K562 (cell line): ENCODE measurements at regions not wholly inside any gene's neighbourhood (a gene's known extent, or its start where the extent isn't known, plus 50 kb on each side); places are given as distances from the start of the nearest gene placed in this dataset.
"Not testable (repeated sequence)": the region's sequence is repeated elsewhere in the genome, so short reads cannot be mapped to it uniquely, and the experiment has no call there.

Source experiments
- ATAC-seq: fragments of 200-7000 bp; cut with Tn5 transposase; 3 replicates; pipeline ENCODE4 v1.9.1; 2020; ENCODE audit warnings: moderate library complexity
- BruUV-seq: library from RNA; stranded (reverse); fragments of 400-500 nt; replicated peaks from 2 replicates; lab custom pipeline; 2021; lab: Mats Ljungman, UMichigan
- CTCF ChIA-PET: fragments of 300-600 bp; formaldehyde crosslinking; extraction: SDS; loops from one replicate; lab custom pipeline; 2021; ENCODE audit warnings: low intra/inter-chr PET ratio; lab: Yijun Ruan, JAX
- POLR2A ChIA-PET: fragments of 300-600, 350-650 bp; sonication (Branson Sonifier 250); formaldehyde crosslinking; extraction: SDS; loops from one replicate; lab custom pipeline; 2021; ENCODE audit warnings: antibody characterized with exemption, inconsistent platforms; lab: Yijun Ruan, JAX
- DNase-seq, 4 experiments: peaks; one replicate each; pipeline versions ENCODE4 v3.0.0 to v3.0.0-alpha.2; 2011 to 2018; ENCODE audit warnings: low spot score in 3 of 4, mixed read lengths in 3 of 4; ENCODE audit errors: extremely low read depth in 1 of 4
- FAIRE-seq: peaks from 2 replicates; lab custom pipeline; 2011; peaks lifted over from hg19 to GRCh38; lab: Jason Lieb, UNC
- H2AFZ ChIP-seq: 2 replicates; pipeline ENCODE4 v1.6.0; 2011; ENCODE audit warnings: low read depth, low read length, control low read depth, inconsistent platforms
- H3K27ac ChIP-seq: fragments of 200-600 bp; 3 replicates; pipeline ENCODE4 v1.8.0; 2011; ENCODE audit warnings: low read depth, mild to moderate bottlenecking, control low read depth, inconsistent platforms, low read length, moderate library complexity, mixed read lengths; ENCODE audit errors: extremely low read depth
- H3K27me3 ChIP-seq, 2 experiments: fragments of 300-600 bp in 1 of 2; 2 replicates in 1 of 2; 3 replicates in 1 of 2; pipeline versions ENCODE4 v1.6.0 to v1.8.0; 2011; ENCODE audit warnings: inconsistent platforms in 2 of 2, low read length in 2 of 2, mild to moderate bottlenecking in 1 of 2, mixed read lengths in 1 of 2, moderate library complexity in 1 of 2; ENCODE audit not compliant: control insufficient read depth in 2 of 2, insufficient read depth in 2 of 2
- H3K36me3 ChIP-seq: fragments of 300-600 bp; 3 replicates; pipeline ENCODE4 v1.8.0; 2011; ENCODE audit warnings: mild to moderate bottlenecking, low read length, inconsistent platforms; ENCODE audit not compliant: control insufficient read depth, insufficient read depth
- H3K4me1 ChIP-seq, 2 experiments: fragments of 200-600 bp in 1 of 2; replicated peaks in 1 of 2; 2 replicates in 1 of 2; 3 replicates in 1 of 2; pipeline versions ENCODE4 v1.5.1 to v1.8.0; 2011; ENCODE audit warnings: inconsistent platforms in 2 of 2, low read length in 2 of 2, mild to moderate bottlenecking in 1 of 2, mixed read lengths in 1 of 2, moderate library complexity in 1 of 2; ENCODE audit not compliant: control insufficient read depth in 2 of 2, insufficient read depth in 2 of 2
- H3K4me2 ChIP-seq: 2 replicates; pipeline ENCODE4 v1.6.1; 2011; ENCODE audit warnings: low read length, control low read depth, inconsistent platforms, mixed read lengths; ENCODE audit not compliant: insufficient read depth
- H3K4me3 ChIP-seq: fragments of 200-600 bp; sonication (generic), shearing (Covaris generic); 2 replicates; pipeline ENCODE4 v1.5.1; 2016; ENCODE audit warnings: control low read depth, inconsistent platforms
- H3K79me2 ChIP-seq: fragments of 200-600 bp; 3 replicates; pipeline ENCODE4 v1.8.0; 2011; ENCODE audit warnings: low read length, inconsistent platforms; ENCODE audit not compliant: control insufficient read depth, insufficient read depth
- H3K9ac ChIP-seq, 2 experiments: 2 replicates each; pipeline versions ENCODE4 v1.6.0 to v1.6.1; 2011; ENCODE audit warnings: low read depth in 2 of 2, low read length in 2 of 2, control low read depth in 1 of 2, inconsistent platforms in 1 of 2, mild to moderate bottlenecking in 1 of 2, mixed read lengths in 1 of 2; ENCODE audit not compliant: insufficient read depth in 1 of 2
- H3K9me1 ChIP-seq: one replicate; pipeline ENCODE4 v1.6.0; 2011; ENCODE audit warnings: inconsistent platforms, mild to moderate bottlenecking, low read length, moderate library complexity; ENCODE audit not compliant: control insufficient read depth, insufficient read depth
- H3K9me3 ChIP-seq: replicated peaks from 2 replicates; pipeline ENCODE4 v1.5.1; 2011; ENCODE audit warnings: low read depth, low read length, inconsistent platforms; ENCODE audit not compliant: control insufficient read depth, insufficient read depth
- H4K20me1 ChIP-seq: replicated peaks from 2 replicates; pipeline ENCODE4 v1.6.1; 2011; ENCODE audit warnings: low read length, inconsistent platforms, mixed read lengths; ENCODE audit not compliant: control insufficient read depth, insufficient read depth
- ETV6 ChIP-seq, 3 experiments: fragments of 150-350 bp in 1 of 3; sonication (generic) in 1 of 3; formaldehyde crosslinking in 1 of 3; IDR thresholded peaks; 2 replicates each; pipeline versions ENCODE4 v1.6.1 to v1.8.0; 2014 to 2022; ENCODE audit warnings: borderline replicate concordance in 2 of 3, low read depth in 2 of 3, antibody characterized with exemption in 1 of 3, low read length in 1 of 3, mild to moderate bottlenecking in 1 of 3, missing genetic modification reagents in 1 of 3
- HNRNPL ChIP-seq: fragments of 200-400 bp; formaldehyde crosslinking; IDR thresholded peaks from 2 replicates; pipeline ENCODE4 v1.6.1; 2017; ENCODE audit warnings: low read depth, mild to moderate bottlenecking, low read length
- MGA ChIP-seq: fragments of 450-650 bp; IDR thresholded peaks from 2 replicates; pipeline ENCODE4 v1.6.1; 2016; ENCODE audit warnings: mild to moderate bottlenecking, moderate library complexity
- NFXL1 ChIP-seq: fragments of 450-650 bp; formaldehyde crosslinking; IDR thresholded peaks from 2 replicates; pipeline ENCODE4 v1.4.0; 2021; ENCODE audit warnings: mild to moderate bottlenecking
- SMAD2 ChIP-seq: fragments of 150-350 bp; IDR thresholded peaks from 2 replicates; pipeline ENCODE4 v1.6.1; 2014; ENCODE audit warnings: low read depth, mild to moderate bottlenecking, low read length
- WGBS: fragments of 100-300 bp; shearing (Covaris generic); methylation state at CpG from one replicate; pipeline ENCODE4 v1.1.6; 2016; ENCODE audit warnings: low coverage, mixed read lengths; ENCODE audit not compliant: insufficient coverage; ENCODE audit errors: missing lambda C conversion rate; 5-methylcytosine and 5-hydroxymethylcytosine counted together
- in situ Hi-C: fragments of 300-500 bp; cut with MboI; formaldehyde crosslinking; loops from 4 replicates; pipeline ENCODE4 v1.15.0; 2018; ENCODE audit warnings: inconsistent platforms, mixed read lengths
- intact Hi-C: fragments of 100-400 bp; cut with micrococcal nuclease; formaldehyde crosslinking; loops from 2 replicates; pipeline ENCODE4 v1.14.2; 2022

DNA sequence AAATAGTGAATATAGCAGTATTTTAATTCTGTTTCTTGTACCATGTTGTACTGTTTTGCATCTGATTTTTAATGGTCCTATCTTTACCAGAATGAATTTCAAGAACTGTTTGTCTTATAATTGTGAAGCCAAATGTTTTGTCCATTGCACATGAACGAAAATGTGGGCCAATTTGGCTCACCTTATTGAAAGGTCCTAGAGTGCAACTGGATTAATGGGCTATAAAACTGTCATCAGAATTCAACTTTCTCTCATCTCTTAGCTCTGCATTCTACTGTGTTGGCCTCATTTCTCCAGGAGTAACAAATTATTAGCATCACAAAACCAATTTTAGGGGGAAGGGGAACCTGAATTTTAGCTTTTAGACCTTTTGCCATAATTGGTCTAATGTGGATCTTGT, 179.4 kb upstream of the NUDT12 start (continued):
- no peak for TF ChIP-seq MGA
- no peak for TF ChIP-seq SMAD2
- no peak for TF ChIP-seq ETV6 (IDR thresholded peaks at IDR 0.05; ENCODE audit: borderline replicate concordance in 1 of 2, low read depth in 2 of 2, low read length in 1 of 2)
- TF ChIP-seq ETV6 (CRISPR knock-in tag; IDR thresholded peaks at IDR 0.05; ENCODE audit: borderline replicate concordance): no peak
- no peak for TF ChIP-seq NFXL1 (CRISPR knock-in tag)
- no peak for TF ChIP-seq HNRNPL
- TF ChIP-seq, all 486 proteins: peak for 0

DNA sequence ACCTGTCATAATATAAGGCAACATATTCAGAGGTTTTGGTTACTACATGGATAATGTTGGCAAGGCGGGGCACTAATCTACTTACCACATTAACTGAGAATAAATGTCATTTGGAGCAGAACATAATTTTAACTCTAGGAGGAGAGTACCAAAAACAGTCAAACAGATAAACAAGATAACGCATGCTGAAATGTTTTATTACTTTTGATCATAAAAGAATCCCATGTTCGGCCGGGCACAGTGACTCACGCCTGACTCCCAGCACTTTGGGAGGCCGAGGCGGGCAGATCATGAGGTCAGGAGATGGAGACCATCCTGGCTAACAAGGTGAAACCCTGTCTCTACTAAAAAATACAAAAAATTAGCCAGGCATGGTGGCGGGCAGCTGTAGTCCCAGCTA, 173.8 kb upstream of the NUDT12 start:
- H3K9me1 ChIP-seq, H3K27me3 ChIP-seq, H3K27ac ChIP-seq, DNase-seq, intact Hi-C loops, in situ Hi-C loops, H3K4me2 ChIP-seq, FAIRE-seq, H3K4me1 ChIP-seq, H3K9ac ChIP-seq, H4K20me1 ChIP-seq, H3K36me3 ChIP-seq, BruUV-seq, H3K4me3 ChIP-seq, ATAC-seq, H2AFZ ChIP-seq, H3K79me2 ChIP-seq, CTCF ChIA-PET, H3K9me3 ChIP-seq: not testable (repeated sequence)
- POLR2A ChIA-PET: interaction anchor here (0.8 kb wide), 1 partner anchor 13 kb away, joined by 3 read pairs; no protein-coding TSS in a partner anchor
- WGBS: 2% methylated on average over 8 of the region's 8 CpGs
